KBM-7 (cell line): ENCODE measurements at regions not wholly inside any gene's neighbourhood (a gene's known extent, or its start where the extent isn't known, plus 50 kb on each side); places are given as distances from the start of the nearest gene placed in this dataset.

Source experiments
- DNase-seq: peaks from one replicate; pipeline ENCODE4 v3.0.0-alpha.2; 2015
- in situ Hi-C: fragments of 300-500 bp; cut with MboI; formaldehyde crosslinking; loops from 2 replicates; pipeline ENCODE4 v1.14.3; 2020; ENCODE audit warnings: low sequenced_read_pairs, low pct_unique_long_range_greater_than_20kb, mixed read lengths

- in situ Hi-C loops, result no loop called here
- no peak for DNase-seq
Observed at GRCh38 chr22:22833059-22833458, 54.6 kb upstream of the IGLL5 start.

DNA sequence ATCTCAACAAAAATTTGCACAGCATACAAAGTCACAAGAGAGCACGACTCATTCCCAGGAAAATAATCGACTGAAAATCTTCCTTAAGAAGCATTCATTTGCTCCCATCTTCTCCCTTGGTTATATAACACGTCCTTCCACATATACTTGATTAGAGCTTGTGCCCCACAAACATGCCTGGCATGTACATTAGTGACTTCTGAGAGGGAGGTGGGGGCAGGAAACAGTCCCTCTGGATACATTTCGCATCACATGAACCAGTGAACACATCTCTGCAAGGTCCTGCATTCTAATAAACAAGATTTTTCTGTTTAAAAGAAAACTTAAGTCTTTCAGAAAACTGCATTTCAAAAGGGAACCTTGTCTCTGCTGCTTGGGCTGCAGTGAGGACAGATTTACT is 54.1 kb upstream of the IGLL5 start:
- in situ Hi-C loops, result no loop called here
- no peak for DNase-seq

- in situ Hi-C loops, result no loop called here
- DNase-seq, result no peak
Observed at GRCh38 chr22:22834204-22834603, 53.4 kb upstream of the IGLL5 start.

- in situ Hi-C loops, result no loop called here
- DNase-seq, result no peak
Observed at GRCh38 chr22:22834783-22835182, 52.8 kb upstream of the IGLL5 start.

- in situ Hi-C loops, result no loop called here
- no peak for DNase-seq
Observed at GRCh38 chr22:22835242-22835641, 52.4 kb upstream of the IGLL5 start.

- in situ Hi-C loops, result no loop called here
- no peak for DNase-seq
Observed at GRCh38 chr22:22835771-22836291, 51.8 kb upstream of the IGLL5 start.

DNA sequence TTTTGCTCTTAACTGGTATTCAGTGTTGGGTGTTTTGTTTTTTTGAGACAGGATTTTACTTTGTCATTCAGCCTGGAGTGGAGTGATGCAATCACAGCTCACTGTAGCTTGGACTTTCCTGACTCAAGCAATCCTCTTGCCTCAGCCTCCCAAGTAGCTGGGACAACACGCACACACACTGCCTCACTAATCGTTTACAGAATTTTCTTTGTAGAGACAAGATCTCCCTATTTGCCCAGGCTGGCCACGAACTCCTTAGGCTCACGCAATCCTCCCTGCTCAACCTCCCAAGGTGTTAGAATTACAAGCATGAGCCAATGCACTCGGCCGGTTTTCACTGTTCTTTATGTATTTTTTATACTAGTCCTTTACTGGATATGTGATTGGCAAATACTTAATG is 51.0 kb upstream of the IGLL5 start:
- in situ Hi-C loops, result no loop called here
- no peak for DNase-seq
